ENCODE measurements at regions not wholly inside any gene's neighbourhood (a gene's known extent, or its start where the extent isn't known, plus 50 kb on each side); places are given as distances from the start of the nearest gene placed in this dataset.

GRCh38 chr17:65362826-65363225 is 198.6 kb downstream of the AXIN2 start:
- DNase-seq: no peak

- no peak for DNase-seq
These were observed 200.4 kb downstream of the AXIN2 start for GRCh38 chr17:65360961-65361552.

- DNase-seq: peak; percentile 78
These were observed 202.4 kb downstream of the AXIN2 start for GRCh38 chr17:65359016-65359415.

- no peak for DNase-seq
These were observed 204.9 kb downstream of the AXIN2 start for GRCh38 chr17:65356536-65356935.

- peak; percentile 12 for DNase-seq
These were observed 206.2 kb downstream of the AXIN2 start for GRCh38 chr17:65355246-65355645.

- DNase-seq: no peak
These were observed 211.5 kb downstream of the AXIN2 start for GRCh38 chr17:65349916-65350315.

GRCh38 chr17:65346166-65346565 is 209.0 kb downstream of the RGS9 start:
- DNase-seq: peak; percentile 27

- peak; percentile 29 for DNase-seq
These were observed 208.3 kb downstream of the RGS9 start for GRCh38 chr17:65345261-65346005.

GRCh38 chr17:65340401-65340800 is 203.2 kb downstream of the RGS9 start:
- DNase-seq: no peak

- no peak for DNase-seq
These were observed 197.2 kb downstream of the RGS9 start for GRCh38 chr17:65334406-65334805.

GRCh38 chr17:65332779-65333178 is 195.6 kb downstream of the RGS9 start:
- DNase-seq: no peak

GRCh38 chr17:65332375-65332774 is 195.2 kb downstream of the RGS9 start:
- peak; percentile 55 for DNase-seq

- no peak for DNase-seq
These were observed 191.4 kb downstream of the RGS9 start for GRCh38 chr17:65328567-65328966.

GRCh38 chr17:65324611-65325342 is 187.6 kb downstream of the RGS9 start:
- DNase-seq: no peak

GRCh38 chr17:65323049-65323448 is 185.9 kb downstream of the RGS9 start:
- DNase-seq: no peak

GRCh38 chr17:65320820-65321219 is 183.7 kb downstream of the RGS9 start:
- no peak for DNase-seq

GRCh38 chr17:65314212-65314611 is 177.0 kb downstream of the RGS9 start:
- DNase-seq: no peak

- DNase-seq: no peak
These were observed 175.7 kb downstream of the RGS9 start for GRCh38 chr17:65312718-65313377.

- DNase-seq: no peak
These were observed 174.1 kb downstream of the RGS9 start for GRCh38 chr17:65311261-65311660.

GRCh38 chr17:65307961-65308316 is 170.8 kb downstream of the RGS9 start:
- DNase-seq: no peak

- no peak for DNase-seq
These were observed 170.2 kb downstream of the RGS9 start for GRCh38 chr17:65307081-65307960.

- no peak for DNase-seq
These were observed 168.6 kb downstream of the RGS9 start for GRCh38 chr17:65305778-65306177.

All from fibroblast of skin of scalp (primary cell).